Fibroblast of villous mesenchyme (primary cell): ENCODE measurements at regions not wholly inside any gene's neighbourhood (a gene's known extent, or its start where the extent isn't known, plus 50 kb on each side); places are given as distances from the start of the nearest gene placed in this dataset.
A peak's percentile ranks its signal among the peaks of the same experiment; 100 is the strongest.

ENCODE experiments used
- DNase-seq: peaks from one replicate; pipeline ENCODE4 v3.0.0-alpha.2; 2010; ENCODE audit warnings: low read depth
- H3K4me3 ChIP-seq: 2 replicates; pipeline ENCODE4 v1.5.1; 2011; ENCODE audit warnings: low read depth, mild to moderate bottlenecking, low read length
- TF ChIP-seq, protein P1 (sequence below): IDR thresholded peaks from 2 replicates; pipeline ENCODE4 v1.5.1; 2012; ENCODE audit warnings: low read depth, mild to moderate bottlenecking, low read length; ENCODE audit not compliant: insufficient read depth

DNA sequence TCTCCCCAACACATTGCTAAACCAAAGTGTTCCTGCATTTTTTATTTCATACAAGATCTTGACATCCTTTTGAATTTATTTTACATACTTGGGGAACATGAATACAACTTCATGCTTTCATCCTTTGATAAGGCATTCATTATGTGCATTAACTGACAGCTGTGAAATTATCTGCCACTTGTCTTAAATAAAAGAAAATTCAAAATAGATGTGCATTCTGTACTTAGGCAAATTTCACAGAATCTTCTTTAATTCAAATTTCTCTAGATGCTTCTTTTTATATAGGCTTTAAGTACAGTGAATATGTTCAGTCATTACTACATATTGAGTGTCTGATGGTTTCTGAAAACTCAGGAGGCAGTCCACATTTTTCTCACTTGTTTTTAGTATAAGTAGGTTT is 518.1 kb downstream of the EPHA5 start:
- TF ChIP-seq, protein P1, sequence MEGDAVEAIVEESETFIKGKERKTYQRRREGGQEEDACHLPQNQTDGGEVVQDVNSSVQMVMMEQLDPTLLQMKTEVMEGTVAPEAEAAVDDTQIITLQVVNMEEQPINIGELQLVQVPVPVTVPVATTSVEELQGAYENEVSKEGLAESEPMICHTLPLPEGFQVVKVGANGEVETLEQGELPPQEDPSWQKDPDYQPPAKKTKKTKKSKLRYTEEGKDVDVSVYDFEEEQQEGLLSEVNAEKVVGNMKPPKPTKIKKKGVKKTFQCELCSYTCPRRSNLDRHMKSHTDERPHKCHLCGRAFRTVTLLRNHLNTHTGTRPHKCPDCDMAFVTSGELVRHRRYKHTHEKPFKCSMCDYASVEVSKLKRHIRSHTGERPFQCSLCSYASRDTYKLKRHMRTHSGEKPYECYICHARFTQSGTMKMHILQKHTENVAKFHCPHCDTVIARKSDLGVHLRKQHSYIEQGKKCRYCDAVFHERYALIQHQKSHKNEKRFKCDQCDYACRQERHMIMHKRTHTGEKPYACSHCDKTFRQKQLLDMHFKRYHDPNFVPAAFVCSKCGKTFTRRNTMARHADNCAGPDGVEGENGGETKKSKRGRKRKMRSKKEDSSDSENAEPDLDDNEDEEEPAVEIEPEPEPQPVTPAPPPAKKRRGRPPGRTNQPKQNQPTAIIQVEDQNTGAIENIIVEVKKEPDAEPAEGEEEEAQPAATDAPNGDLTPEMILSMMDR = no peak
- no peak overlapping the region for H3K4me3 ChIP-seq
- no peak for DNase-seq

DNA sequence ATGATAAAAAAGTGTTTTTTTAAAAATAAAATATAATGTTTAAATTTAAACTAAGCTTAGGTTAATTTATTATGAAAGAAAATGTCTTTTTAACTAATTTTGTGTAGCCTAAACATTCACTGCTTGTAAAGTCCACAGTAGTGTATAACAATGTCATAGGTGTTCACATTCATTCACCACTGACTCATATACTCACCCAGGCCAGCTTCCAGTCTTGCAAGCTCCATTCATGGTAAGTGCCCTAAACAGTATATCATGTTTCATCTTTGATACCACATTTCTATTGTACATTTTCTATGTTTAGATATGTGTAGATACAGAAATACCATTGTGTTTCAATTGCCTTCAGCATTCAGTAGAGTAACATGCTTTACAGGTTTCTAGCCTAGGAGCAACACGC is 530.3 kb downstream of the EPHA5 start:
- no peak overlapping the region for H3K4me3 ChIP-seq
- no peak for DNase-seq
- TF ChIP-seq, protein P1 = no peak

DNA sequence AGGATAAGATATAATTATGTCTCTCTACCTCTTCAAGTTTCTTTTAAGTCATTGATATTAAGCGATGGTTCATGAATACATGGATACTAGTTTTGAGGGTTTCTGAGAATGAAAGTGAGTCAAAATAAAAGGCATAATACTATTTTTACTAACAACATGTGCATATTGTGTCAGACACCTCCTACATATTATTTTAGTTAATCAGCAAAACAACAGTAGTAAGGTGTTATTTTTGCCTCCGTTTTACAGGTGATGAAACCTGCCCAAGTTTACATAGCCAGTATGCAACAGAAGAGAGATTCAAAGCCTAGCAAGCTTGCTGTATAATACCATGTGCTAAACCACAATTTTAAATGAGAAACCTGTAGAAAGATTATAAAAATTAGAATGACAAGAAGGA is 544.1 kb downstream of the EPHA5 start:
- no peak overlapping the region for H3K4me3 ChIP-seq
- no peak for DNase-seq
- TF ChIP-seq, protein P1 = no peak

DNA sequence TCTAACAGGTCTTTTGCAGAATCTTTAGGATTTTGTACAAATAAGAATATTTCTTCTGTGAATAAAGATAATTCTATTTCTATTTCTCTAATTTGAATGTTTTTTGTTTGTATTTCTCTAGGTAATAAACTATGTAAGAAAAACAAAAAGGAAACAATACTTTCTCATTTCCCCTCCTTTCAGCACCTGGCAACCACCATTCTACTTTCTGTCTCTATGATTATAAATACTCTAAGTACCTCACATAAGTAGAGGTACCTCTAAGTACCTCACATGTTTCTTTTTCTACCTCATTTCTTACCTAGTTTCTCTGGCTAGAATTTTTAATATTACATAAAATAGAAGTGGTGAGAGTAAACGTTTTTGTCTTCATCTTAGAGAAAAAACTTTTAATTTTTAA is 550.0 kb downstream of the EPHA5 start:
- TF ChIP-seq, protein P1 = no peak

DNA sequence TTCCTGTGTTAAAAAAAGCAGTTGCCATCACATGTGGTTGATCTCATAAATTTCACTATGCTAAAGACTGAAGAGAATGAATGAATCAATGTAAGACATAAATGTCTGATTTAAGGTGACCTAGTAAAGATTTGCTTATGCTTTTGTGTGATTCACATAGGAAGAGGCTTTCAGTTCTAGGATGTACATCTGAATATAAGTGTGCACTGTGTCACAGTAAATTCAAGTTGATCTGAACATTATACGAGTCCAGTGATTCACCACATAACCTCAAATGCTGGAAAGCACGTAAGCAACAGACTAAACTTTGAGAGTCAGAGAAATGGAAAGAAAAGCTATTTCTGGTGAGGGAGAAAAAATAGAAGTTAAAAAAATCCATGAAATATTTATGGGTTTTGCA is 567.9 kb downstream of the EPHA5 start:
- no peak for DNase-seq
- TF ChIP-seq, protein P1 = no peak
- H3K4me3 ChIP-seq = no peak overlapping the region

More for the DNA sequence above, 550.0 kb downstream of the EPHA5 start:
- no peak for DNase-seq
- H3K4me3 ChIP-seq = no peak overlapping the region

DNA sequence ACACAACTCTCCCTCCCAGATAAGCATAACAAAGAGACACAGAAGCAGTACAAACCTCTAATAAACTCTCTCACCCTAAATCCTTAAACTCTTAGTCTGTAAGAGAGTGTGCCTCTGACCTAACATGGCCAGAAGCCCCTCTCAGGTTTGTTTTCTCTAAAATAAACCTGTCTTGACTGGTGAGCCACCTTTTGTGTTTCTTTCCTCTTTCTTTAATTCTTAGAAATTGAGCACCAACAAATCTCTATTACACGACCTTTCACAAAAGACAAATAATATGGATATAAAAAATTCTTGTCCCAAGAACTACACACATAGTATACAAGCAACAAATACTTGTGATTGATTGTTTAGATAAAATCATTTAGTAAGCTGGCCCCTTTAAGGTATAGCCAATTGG is 573.7 kb downstream of the EPHA5 start:
- TF ChIP-seq, protein P1 = no peak

DNA sequence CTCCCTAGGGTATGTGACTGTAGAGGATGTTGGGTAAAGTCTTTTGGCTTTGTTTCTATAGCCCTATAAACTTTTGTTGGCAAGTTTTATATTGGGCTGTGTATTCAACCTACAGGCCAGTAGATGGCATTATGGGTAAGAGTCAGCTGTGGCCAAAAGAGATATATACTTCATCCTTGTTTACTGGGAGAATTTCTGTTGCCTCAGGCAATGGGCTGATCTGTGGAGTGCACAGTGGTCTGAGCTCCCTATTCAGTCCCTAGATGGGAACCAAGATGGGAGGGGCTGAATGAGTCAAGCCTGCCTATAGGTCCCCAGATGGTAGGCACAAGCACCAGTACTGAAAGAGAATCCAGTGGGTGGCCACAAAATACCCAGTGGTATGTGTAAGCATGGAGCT is 580.6 kb downstream of the EPHA5 start:
- TF ChIP-seq, protein P1 = no peak
- DNase-seq = peak; percentile 1
- H3K4me3 ChIP-seq = no peak overlapping the region

More for the DNA sequence above, 573.7 kb downstream of the EPHA5 start:
- no peak for DNase-seq
- H3K4me3 ChIP-seq = no peak overlapping the region
